Peyer's patch (tissue), 4 donors: ENCODE measurements at regions not wholly inside any gene's neighbourhood (a gene's known extent, or its start where the extent isn't known, plus 50 kb on each side); places are given as distances from the start of the nearest gene placed in this dataset.

ENCODE experiments used
- CTCF ChIP-seq, 6 experiments: fragments of 450-650 bp in 4 of 6; fragments of 200-600 bp in 2 of 6; sonication (generic) in 1 of 6; IDR thresholded peaks; one replicate each; pipeline ENCODE4 v1.5.1; 2017 to 2019; ENCODE audit warnings: antibody characterized with exemption in 6 of 6, mild to moderate bottlenecking in 3 of 6, moderate library complexity in 1 of 6
- POLR2A ChIP-seq, 2 donors: fragments of 450-650 bp; IDR thresholded peaks; one replicate each; pipeline ENCODE4 v1.5.1; 2017; ENCODE audit warnings: antibody characterized with exemption in 2 of 2, mild to moderate bottlenecking in 2 of 2, moderate library complexity in 2 of 2

DNA sequence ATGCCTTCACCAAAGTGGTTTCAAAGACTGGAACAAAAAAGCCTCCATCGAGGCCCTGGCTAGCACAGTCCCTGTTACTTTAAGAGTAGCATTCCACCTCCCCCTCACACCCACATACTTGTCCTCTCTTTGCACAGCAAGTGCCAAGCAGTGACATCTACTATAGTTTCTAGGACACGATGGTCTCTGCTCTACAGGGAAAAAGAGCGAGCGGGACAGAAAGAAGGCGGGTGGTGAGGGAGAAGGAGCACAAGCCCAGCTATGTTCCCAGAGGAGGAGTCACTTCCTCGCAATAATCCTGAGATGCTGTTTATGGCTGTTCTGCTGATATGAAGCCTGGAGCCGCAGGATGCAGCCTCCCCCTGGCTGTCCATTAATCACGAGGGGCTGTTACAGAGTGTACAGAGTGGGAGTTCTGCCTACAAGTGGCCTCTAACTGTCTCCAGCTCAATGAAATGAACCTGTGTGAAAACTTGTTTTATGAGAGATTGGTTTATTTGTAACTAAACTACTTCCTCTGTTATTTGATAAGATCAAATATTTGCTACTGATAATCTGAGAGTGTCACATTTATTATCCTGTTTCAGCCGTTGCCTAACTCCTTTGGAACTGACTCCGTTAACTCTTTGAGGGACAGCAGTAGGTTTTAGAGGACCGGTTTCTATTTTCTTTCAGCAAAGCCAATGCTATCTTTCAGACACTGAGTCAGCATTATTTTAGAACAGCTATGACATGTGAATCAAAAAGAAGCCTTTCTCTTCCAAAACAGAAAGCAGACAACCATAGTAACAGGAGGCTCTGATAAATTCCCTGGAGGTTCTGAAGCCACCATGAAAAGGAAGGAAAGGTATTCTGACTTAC is 208.0 kb downstream of the SPRY2 start:
- peak in 1 of 6 experiments; percentile 12 for TF ChIP-seq CTCF (IDR thresholded peaks at IDR 0.05)
- TF ChIP-seq POLR2A (IDR thresholded peaks at IDR 0.05): peak in 1 of 2 donors; percentile 38
